CD4-positive, alpha-beta T cell treated with Interleukin-15 for 4 hours (primary cell): ENCODE measurements at regions not wholly inside any gene's neighbourhood (a gene's known extent, or its start where the extent isn't known, plus 50 kb on each side); places are given as distances from the start of the nearest gene placed in this dataset.
"Not testable (repeated sequence)": the region's sequence is repeated elsewhere in the genome, so short reads cannot be mapped to it uniquely, and the experiment has no call there.

Source experiments
- DNase-seq: peaks from one replicate; pipeline ENCODE4 v3.0.0-alpha.2; 2020; ENCODE audit warnings: low spot score

- not testable (repeated sequence) for DNase-seq
Observed at GRCh38 chr2:145787597-145788361, 1267.9 kb upstream of the ZEB2 start.

GRCh38 chr2:145782607-145783006, 1262.7 kb upstream of the ZEB2 start:
- DNase-seq: not testable (repeated sequence)

GRCh38 chr2:145777914-145778313, 1258.0 kb upstream of the ZEB2 start:
- no peak for DNase-seq

- no peak for DNase-seq
Observed at GRCh38 chr2:145777297-145777696, 1257.4 kb upstream of the ZEB2 start.

GRCh38 chr2:145775591-145775990, 1255.7 kb upstream of the ZEB2 start:
- no peak for DNase-seq

GRCh38 chr2:145771525-145771924, 1251.6 kb upstream of the ZEB2 start:
- DNase-seq: no peak

- no peak for DNase-seq
Observed at GRCh38 chr2:145769011-145769716, 1249.2 kb upstream of the ZEB2 start.

- no peak for DNase-seq
Observed at GRCh38 chr2:145765874-145766273, 1246.0 kb upstream of the ZEB2 start.

GRCh38 chr2:145764631-145765030, 1244.7 kb upstream of the ZEB2 start:
- no peak for DNase-seq

- DNase-seq: no peak
Observed at GRCh38 chr2:145760781-145761649, 1241.1 kb upstream of the ZEB2 start.

- DNase-seq: no peak
Observed at GRCh38 chr2:145759228-145759915, 1239.5 kb upstream of the ZEB2 start.

GRCh38 chr2:145757503-145758246, 1237.8 kb upstream of the ZEB2 start:
- no peak for DNase-seq

- no peak for DNase-seq
Observed at GRCh38 chr2:145755019-145755837, 1235.3 kb upstream of the ZEB2 start.

- DNase-seq: no peak
Observed at GRCh38 chr2:145753966-145754365, 1234.0 kb upstream of the ZEB2 start.

GRCh38 chr2:145753041-145753608, 1233.2 kb upstream of the ZEB2 start:
- no peak for DNase-seq

GRCh38 chr2:145752091-145752806, 1232.3 kb upstream of the ZEB2 start:
- no peak for DNase-seq

- DNase-seq: peak; percentile 16
Observed at GRCh38 chr2:145751629-145752028, 1231.7 kb upstream of the ZEB2 start.

- no peak for DNase-seq
Observed at GRCh38 chr2:145751155-145751554, 1231.2 kb upstream of the ZEB2 start.

- no peak for DNase-seq
Observed at GRCh38 chr2:145750612-145751011, 1230.7 kb upstream of the ZEB2 start.
